GM18507 (cell line): ENCODE measurements at regions not wholly inside any gene's neighbourhood (a gene's known extent, or its start where the extent isn't known, plus 50 kb on each side); places are given as distances from the start of the nearest gene placed in this dataset.

Experiments
- DNase-seq: peaks from one replicate; pipeline ENCODE4 v3.0.0; 2011; ENCODE audit warnings: low read depth; ENCODE audit not compliant: insufficient read length; ENCODE audit errors: extremely low spot score
- FAIRE-seq: peaks from 2 replicates; lab custom pipeline; 2011; peaks lifted over from hg19 to GRCh38; lab: Jason Lieb, UNC

DNA sequence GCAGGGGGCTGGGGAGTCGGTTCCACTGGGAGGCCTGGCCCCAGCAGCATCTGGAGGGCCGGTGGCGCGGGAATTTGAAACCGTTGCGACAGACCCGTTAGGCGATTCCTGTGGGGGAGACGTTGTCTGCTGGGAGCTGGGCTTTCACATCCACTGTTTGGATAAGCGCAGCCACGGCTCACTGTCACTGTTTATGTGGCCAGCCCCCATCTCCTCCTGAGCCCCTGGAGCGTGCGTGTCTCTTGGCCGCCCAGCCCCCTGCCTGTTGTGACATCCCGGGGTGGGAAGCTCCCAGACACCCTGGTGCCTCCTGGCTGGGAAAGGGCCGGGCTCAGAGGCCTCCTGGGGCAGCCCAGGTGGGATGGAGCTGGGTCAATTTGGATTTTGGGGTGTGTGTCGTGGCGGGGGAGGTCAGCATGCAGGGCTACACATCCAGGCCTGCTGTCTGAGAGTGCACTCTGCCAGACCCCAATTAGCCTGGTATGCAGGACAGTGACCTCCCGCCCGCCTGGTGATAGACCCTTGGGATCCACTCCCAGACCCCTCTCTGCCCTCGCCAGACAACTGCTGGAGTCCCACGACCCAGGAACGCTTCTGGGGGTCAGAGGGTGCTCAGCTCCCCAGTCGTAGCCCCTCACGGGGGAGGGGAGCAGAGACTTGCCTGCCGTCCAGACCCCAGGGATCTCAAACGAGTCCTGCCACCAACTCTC, 62.0 kb upstream of the RNU6ATAC start:
- FAIRE-seq (no peak), DNase-seq (no peak)

DNA sequence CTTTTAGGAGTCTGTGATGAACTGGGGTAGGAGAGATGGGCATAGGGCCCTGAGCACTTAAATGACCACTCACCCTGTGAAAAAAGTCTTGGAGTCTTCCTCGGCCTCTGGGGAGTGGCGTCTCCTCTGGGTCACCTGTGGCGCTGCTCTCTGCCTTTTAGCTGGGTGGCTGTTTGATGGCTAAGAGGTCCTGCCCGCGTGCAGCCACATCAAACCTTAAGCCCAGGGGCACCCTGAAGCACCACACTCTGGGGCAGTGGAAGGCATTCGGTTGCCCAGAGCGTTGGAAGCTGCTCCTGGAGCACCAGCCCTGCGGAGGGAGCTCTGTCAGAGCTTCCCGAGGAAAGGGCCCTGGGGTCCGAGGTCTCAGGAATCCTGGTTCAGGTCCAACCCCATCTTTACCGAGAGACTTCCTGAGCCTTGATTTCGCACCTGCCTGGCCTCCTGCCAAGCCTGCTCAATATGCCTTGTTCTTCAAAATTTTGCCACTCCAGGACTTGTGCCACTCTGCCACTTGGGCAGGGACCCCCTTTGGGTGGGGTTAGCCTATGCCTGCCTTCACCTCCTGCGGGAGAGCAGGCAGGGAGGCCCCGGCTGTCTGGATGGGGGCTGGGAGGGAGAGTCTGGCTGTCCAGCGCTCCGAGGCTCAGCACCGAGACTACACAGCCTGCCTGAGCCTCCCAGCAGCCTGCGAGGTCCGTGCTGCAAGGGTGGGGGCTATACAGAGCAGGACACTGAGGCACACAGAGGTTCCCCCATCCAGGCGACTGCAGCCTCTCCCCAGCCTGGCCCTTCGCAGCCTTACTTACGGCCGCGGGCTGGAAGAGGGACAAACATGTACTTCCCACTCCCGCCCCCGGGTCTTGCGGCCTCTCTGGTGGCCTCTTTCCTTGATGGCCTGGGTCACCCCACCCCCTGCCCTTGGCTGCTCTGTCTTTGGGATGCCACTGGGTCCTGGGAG, 63.4 kb upstream of the RNU6ATAC start:
- no peak for FAIRE-seq
- DNase-seq: no peak

DNA sequence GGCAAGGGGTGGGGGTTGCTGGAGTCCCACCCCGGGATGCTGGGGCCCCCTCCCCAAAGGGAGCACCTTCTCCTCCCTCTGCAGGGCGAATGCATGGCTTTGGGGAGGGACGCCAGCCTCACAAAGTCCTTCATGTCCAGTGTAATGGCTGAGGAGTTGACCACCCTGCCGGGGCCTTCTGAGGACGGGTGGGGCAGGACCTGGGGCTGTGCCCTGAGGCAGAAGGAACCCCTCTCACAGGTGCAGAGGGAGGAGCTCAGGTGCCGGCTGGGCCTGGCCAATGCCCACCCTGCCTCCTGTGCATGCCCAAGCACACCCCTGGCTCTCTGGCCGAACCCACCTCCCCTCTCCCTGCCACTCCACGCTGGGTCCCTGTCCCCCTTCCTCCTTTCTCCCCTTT, 64.3 kb upstream of the RNU6ATAC start:
- FAIRE-seq (no peak), DNase-seq (no peak)

DNA sequence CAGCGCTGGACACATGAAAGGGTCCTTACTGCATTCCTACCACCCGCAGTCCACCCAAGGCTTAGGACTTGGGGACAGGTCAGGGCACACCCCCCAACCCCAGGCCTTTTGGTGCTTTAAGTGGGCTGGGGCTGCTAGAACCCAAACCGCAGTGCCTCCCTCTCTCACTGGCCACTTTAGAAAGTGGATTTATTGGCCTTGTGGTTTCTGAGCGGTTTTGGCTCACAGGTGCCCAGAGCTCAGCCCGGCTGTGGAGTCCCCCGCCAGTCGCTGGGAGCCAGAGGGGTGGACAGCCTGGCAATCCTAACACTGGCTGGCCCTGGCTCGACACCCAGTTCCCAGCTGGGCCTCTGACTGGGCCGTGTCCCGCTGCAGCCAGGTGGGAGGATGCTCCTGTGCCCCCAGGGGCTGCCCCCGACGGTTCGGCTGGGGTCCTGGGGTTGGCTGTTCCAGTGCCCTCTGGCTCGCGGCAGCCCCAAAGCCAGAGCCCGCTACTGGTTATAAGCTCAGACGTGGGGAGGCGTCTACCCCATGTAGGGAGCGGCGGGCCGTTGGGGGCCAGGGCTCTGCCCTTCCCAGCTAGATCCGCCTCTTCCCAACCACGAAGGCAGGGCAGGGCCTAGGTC, 65.2 kb upstream of the RNU6ATAC start:
- DNase-seq: no peak
- no peak for FAIRE-seq

GRCh38 chr9:134230092-134230941, 66.0 kb upstream of the RNU6ATAC start:
- no peak for FAIRE-seq
- DNase-seq: no peak

DNA sequence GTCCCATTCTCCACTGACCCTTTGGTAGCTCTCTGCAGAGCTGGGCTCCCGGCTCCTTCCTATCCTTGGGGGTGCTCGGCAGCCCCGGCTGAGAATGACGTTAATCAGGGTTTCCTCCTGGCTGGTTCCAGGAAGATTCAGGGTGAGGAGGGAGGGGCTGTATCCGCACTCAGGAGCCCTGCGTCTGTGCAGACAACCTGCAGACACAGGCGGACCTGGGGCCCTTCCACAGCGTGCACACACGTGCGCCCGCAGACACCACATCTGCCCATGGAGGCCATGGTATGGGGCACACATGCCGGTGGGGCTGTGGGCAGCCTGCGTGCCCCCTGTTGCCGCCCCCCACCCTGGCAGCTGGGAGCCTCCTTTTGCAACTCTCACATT, 66.6 kb upstream of the RNU6ATAC start:
- DNase-seq (no peak), FAIRE-seq (no peak)

DNA sequence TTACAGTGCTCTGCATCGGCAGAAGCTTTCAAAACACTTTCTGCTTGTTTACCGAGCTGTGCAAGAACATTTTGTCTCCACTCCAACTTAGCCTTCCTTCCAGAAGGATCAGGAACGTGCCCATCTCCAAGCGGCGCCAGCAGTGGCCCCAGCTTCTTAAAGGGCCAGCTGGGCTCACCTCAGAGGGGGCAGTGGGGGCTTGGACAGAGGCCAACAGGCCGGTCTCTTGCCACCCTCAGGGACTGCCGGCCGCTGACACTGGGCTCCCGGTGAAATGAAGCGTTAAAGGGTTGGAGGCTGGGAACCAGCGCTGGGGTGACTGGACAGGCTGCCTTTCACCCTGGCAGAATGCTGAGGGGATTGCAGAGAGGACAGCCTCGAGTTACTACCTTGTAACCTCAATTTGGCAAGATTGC, 67.0 kb upstream of the RNU6ATAC start:
- DNase-seq (no peak), FAIRE-seq (no peak)

DNA sequence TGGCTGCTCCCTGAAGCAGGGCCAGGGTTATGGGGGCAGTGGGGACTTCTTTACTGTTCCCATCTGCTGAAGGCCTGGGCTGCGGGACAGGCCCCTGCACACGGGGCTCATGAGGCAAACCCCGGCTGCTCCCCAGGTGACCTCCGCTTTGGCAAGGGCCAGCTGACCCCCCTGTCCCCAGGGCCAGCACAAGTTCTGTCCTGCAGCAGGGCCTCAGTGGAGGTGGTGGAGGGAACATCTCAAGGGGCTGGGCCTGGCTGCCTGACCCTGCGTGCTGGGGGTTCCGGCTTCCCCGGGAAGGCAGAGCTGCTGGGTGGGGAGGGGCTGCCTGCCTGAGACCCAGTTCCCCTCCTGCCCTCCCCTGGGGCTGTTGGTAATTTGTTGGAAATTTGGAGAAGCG, 67.4 kb upstream of the RNU6ATAC start:
- DNase-seq (no peak), FAIRE-seq (no peak)

DNA sequence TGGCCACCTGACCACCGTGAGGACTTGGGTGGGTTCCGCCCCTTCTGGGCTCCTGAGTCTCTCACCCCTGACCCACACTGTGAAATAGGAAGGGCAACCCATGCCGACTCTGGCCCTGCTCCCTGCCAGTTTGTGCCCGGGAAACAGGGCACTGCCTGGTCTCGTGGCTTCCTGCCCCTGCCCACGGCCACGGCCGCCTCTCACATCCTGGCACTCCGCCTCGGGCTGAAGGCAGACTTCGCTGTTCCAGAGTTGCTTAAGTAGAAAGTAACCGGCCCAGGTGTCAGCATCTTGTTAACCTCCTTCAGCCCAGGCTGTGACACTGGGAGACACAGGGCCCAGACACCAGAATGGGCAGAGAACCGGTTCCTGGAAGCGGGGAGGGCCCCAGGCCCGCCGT, 68.7 kb upstream of the RNU6ATAC start:
- no peak for FAIRE-seq
- no peak for DNase-seq

GRCh38 chr9:134234001-134234660, 69.8 kb upstream of the RNU6ATAC start:
- FAIRE-seq (no peak), DNase-seq (no peak)

GRCh38 chr9:134234687-134235359, 70.5 kb upstream of the RNU6ATAC start:
- DNase-seq (no peak), FAIRE-seq (no peak)

DNA sequence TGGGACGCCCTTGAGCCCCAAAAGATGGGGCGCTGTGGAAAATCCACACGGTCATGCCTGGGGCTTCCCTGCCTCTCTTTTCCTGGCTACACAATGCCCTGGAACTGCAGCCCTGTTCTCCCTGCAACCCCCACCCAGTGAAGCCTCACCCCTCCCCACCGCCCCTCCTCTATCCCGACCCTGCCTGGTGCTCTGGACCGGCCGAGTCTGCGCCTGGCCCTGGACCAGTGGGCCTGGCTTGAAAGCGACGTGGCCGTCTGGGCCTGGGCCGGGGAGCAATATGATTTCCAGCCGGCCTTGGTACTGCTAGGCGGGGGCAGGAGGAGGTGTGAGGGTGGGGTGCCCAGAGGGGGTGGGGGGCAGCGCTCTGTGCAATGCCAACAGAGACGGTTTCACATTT, 71.0 kb upstream of the RNU6ATAC start:
- FAIRE-seq (no peak), DNase-seq (no peak)

- FAIRE-seq: no peak
- DNase-seq: no peak
Observed at GRCh38 chr9:134236001-134236421, 71.6 kb upstream of the RNU6ATAC start.

GRCh38 chr9:134236935-134237629, 72.7 kb upstream of the RNU6ATAC start:
- no peak for FAIRE-seq
- no peak for DNase-seq

GRCh38 chr9:134237630-134238265, 73.4 kb upstream of the RNU6ATAC start:
- no peak for DNase-seq
- no peak for FAIRE-seq

DNA sequence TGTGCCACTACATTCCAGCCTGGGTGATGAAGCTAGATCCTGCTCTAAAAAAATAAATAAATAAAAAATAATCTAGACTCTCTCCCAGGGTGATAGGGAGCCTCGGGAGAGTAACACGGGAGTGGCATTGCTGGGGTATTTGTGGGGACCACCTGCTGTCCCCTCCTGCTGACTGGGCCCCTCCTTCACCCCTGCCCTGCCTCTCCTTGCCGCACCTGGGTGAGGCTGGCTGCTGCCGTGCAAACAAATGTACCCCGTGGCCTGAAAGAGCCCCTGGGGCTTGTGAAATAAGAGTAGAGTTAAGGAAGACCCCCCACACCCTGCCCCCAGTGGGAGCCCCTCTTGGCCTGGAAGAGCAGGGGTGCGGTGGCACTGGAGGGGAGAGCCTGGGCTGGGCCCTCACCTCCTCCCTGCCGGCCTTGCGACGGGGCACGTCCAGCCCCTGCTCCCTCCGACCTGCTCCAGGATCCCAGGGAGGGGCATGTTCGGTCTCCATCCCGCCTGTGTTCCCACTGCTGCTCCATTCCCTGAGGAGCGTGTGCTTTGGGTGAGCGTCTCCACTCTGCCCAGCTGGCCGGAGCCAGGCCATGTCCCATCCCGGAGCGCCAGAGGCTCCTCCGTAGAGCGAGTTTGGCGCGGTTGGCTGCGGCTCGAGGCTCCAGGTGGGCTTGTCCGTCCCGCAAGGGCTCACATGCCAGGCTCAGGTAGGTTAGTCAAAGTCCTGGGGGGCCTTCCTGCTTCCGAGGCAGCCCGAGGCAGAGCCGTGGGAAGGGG, 75.0 kb upstream of the RNU6ATAC start:
- FAIRE-seq (no peak), DNase-seq (no peak)

DNA sequence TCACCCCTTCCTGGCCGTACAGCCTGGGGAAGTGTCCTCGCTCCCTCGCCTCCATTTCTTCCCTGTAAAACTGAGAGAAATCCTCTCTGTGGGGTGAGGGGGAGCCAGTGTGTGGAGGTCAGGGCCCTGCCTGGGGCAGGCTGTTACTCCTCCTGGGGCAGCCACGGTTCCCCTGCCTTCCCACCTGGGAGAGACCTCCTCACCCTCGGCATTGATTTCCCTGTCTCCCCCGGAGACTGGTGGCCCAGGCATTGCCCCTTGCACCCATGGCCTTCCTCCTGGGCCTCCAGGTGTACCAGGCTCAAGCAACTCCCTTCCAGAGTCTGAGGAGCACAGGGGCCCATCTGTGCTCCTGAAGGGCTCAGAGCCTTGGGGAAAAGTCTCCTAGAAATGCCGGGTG, 75.6 kb upstream of the RNU6ATAC start:
- DNase-seq (no peak), FAIRE-seq (no peak)
